Activated naive CD8-positive, alpha-beta T cell treated with anti-CD3 and anti-CD28 coated beads for 36 hours (primary cell): ENCODE measurements at regions not wholly inside any gene's neighbourhood (a gene's known extent, or its start where the extent isn't known, plus 50 kb on each side); places are given as distances from the start of the nearest gene placed in this dataset.
"Not testable (repeated sequence)": the region's sequence is repeated elsewhere in the genome, so short reads cannot be mapped to it uniquely, and the experiment has no call there.

ENCODE experiments used
- DNase-seq: peaks from one replicate; pipeline ENCODE4 v3.0.0; 2021
- H3K27ac Mint-ChIP-seq: one replicate; pipeline ENCODE4 v1.8.0; 2022; ENCODE audit warnings: mild to moderate bottlenecking, moderate library complexity, mixed read lengths
- H3K27me3 Mint-ChIP-seq: one replicate; pipeline ENCODE4 v1.8.0; 2022; ENCODE audit warnings: mild to moderate bottlenecking, mixed read lengths
- H3K36me3 Mint-ChIP-seq: one replicate; pipeline ENCODE4 v1.8.0; 2021; ENCODE audit warnings: mild to moderate bottlenecking, mixed read lengths
- H3K4me1 Mint-ChIP-seq: one replicate; pipeline ENCODE4 v1.8.0; 2021; ENCODE audit warnings: mixed read lengths
- H3K4me3 Mint-ChIP-seq: one replicate; pipeline ENCODE4 v1.8.0; 2022; ENCODE audit warnings: mild to moderate bottlenecking, moderate library complexity, mixed read lengths
- H3K9me3 Mint-ChIP-seq: one replicate; pipeline ENCODE4 v1.8.0; 2022; ENCODE audit warnings: mixed read lengths

DNA sequence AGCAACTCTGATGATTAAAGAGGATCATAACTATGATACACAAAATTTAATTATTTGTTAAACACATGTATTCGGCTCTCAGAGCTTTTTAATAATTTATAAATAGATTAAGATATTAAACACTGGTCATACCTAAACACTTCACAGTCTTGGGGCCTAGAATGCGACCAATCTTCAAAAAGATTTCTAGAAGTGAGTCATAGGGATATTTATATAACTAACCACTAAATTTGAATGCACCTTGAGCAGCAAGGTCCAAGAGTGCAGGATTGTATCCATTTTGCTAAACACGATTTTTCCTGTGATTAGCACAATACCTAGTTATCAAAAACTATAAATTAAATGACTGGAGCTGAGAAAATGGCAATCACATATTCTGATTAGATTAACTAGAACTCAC lies 709.3 kb downstream of the EPHA7 start:
- Mint-ChIP-seq H3K27me3 (no peaks in the 10 kb centered on the region), H3K36me3 (no peaks in the 10 kb centered on the region), H3K27ac (no peak overlapping the region), H3K4me3 (no peak overlapping the region), H3K4me1 (no peaks in the 10 kb centered on the region), H3K9me3 (peaks cover 3% of the 10 kb centered on the region)
- no peak for DNase-seq

DNA sequence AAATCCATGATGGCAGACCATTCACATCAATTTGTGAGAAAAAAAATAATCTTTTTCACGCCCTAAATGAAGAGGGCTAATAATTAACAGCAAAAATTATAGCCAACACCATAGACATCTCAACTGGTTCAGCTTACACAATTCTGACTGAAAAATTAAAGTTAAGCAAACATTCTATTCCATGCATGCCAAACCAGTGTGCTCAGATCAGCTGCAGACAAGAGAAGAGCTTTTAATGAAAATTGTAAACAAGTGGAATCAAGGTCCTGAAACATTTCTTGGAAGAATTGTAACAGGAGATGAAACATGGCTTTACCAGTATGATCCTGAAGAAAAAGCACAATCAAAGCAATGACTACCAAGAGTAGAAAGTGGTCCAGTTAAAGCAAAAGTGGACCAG lies 710.4 kb downstream of the EPHA7 start:
- no peak for DNase-seq
- Mint-ChIP-seq H3K4me3 (no peak overlapping the region), H3K27me3 (no peaks in the 10 kb centered on the region), H3K27ac (no peak overlapping the region), H3K4me1 (no peaks in the 10 kb centered on the region), H3K36me3 (no peaks in the 10 kb centered on the region), H3K9me3 (peaks cover 3% of the 10 kb centered on the region)

DNA sequence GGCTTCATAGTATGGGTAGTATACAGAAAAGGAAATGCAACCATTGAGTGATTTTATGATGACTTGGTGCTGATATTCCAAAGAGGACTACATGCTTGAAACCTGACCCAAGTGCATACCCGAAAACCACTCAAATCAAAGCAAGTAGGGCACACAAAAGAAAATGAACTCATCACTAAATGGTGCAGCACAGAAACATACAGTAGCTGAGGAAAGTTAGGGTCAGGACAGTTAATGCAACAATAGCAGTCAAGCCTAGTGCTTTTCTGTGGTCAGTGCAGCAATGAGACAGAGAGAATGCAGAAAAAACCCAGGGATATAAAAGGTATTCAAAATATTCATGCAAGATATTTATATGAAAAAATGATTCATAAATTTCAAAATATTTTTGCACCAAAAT lies 711.1 kb downstream of the EPHA7 start:
- H3K36me3 Mint-ChIP-seq: no peaks in the 10 kb centered on the region
- no peaks in the 10 kb centered on the region for H3K27me3 Mint-ChIP-seq
- no peak overlapping the region for H3K4me3 Mint-ChIP-seq
- no peak overlapping the region for H3K27ac Mint-ChIP-seq
- no peak for DNase-seq
- H3K4me1 Mint-ChIP-seq: no peaks in the 10 kb centered on the region
- H3K9me3 Mint-ChIP-seq: peaks cover 2% of the 10 kb centered on the region

DNA sequence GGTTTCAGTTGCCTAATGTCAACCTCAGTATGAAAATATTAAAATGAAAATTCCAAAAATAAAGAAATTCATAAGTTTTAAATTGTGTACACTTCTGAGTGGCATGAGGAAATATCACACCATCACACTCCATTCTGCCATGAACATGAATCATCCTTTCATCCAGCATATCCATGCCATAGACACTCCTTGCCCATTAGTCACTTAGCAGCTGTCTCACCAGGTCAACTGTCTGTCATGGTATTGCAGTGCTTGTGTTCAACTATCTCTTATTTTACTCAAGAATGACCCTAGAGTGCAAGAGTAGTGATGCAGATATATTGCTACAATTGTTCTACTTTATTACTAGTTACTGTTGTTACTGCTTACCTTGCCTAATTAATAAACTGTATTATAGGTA lies 712.4 kb downstream of the EPHA7 start:
- no peaks in the 10 kb centered on the region for H3K36me3 Mint-ChIP-seq
- DNase-seq: no peak
- no peak overlapping the region for H3K27ac Mint-ChIP-seq
- H3K4me1 Mint-ChIP-seq: no peaks in the 10 kb centered on the region
- no peak overlapping the region for H3K4me3 Mint-ChIP-seq
- no peaks in the 10 kb centered on the region for H3K27me3 Mint-ChIP-seq
- H3K9me3 Mint-ChIP-seq: no peaks in the 10 kb centered on the region

DNA sequence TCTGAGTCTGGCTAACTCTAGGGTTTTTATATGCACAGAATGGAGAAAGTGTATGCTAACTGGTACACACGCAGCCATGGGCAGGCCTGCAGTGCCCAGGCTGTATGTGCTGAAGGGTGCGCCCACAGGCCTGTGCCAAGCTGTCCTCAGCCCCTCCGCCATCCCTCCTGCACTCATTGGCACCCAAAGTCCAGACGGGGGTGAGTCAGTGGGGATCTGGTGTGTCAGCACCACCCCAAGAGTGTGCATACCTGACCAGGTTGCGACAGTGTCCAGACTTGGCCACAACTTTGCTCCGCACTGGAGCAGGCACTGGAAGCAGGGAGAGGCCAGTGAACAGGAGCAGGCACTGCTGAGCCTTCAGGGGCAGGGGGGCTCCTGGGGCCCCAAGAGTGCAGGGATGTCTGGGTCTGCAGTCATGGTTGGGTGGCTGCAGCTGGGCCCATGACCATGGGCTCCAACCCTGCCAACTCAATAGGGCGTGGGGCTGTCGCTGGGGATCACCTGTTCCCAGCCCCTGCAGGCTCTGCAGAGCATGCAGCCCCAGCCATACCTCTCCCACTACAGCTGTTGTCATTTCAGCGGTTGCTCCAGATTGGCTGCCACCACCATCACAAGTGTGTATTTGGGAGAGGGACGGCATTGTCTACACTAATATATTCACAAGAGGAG lies 717.8 kb downstream of the EPHA7 start:
- Mint-ChIP-seq H3K9me3 (no peaks in the 10 kb centered on the region), H3K27me3 (no peaks in the 10 kb centered on the region), H3K27ac (no peak overlapping the region), H3K36me3 (no peaks in the 10 kb centered on the region), H3K4me1 (no peaks in the 10 kb centered on the region), H3K4me3 (no peak overlapping the region)
- DNase-seq: no peak

DNA sequence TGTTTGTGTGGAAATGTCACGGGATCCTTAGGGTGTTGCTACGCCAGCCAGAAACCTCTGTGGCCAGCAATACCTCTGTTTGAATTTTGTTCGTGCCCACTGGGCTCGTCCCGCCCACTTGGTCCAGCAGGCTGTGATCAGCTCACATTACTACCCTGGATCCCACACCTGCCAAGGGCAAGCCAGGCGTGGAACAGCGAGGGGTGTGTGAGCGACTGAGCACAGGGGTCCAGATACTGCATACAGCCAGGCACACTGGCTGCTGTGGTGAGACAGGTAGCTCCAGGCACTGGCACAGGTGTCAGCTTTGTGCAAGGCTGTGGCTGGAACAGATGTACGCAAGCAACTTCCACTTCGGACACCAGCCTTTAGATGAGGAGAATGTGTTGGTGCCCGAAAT lies 718.9 kb downstream of the EPHA7 start:
- Mint-ChIP-seq H3K36me3 (no peaks in the 10 kb centered on the region), H3K4me1 (no peaks in the 10 kb centered on the region), H3K27me3 (no peaks in the 10 kb centered on the region), H3K27ac (no peak overlapping the region), H3K4me3 (no peak overlapping the region), H3K9me3 (no peaks in the 10 kb centered on the region)
- no peak for DNase-seq

DNA sequence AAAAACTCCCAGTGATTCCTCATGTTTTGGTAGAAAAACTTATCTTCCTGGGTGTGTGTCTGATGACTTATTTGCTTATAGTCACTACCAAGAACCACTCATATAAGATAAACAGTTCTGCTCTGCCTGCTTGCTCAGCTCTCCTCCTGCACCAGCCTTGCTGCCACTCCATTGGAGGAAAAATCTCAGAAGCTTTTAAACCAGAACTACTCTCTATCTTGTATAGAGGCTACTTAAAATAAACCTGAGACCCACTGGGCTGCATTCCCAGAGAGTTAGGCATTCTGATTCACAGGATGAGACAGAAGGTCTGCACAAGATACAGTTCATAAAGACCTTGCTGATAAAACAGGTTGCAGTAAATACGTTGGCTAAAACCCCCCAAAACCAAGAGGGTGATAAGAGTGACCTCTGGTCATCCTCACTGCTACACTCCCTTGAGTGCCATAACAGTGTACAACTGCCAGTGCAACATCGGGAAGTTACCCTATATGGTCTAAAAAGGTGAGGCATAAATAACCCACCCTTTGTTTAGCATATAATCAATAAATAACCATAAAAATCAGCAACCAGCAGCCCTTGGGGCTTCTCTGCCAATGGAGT lies 728.3 kb downstream of the EPHA7 start:
- H3K4me3 Mint-ChIP-seq: no peak overlapping the region
- peaks cover 1% of the 10 kb centered on the region for H3K9me3 Mint-ChIP-seq
- H3K27ac Mint-ChIP-seq: no peak overlapping the region
- H3K36me3 Mint-ChIP-seq: no peaks in the 10 kb centered on the region
- H3K27me3 Mint-ChIP-seq: no peaks in the 10 kb centered on the region
- no peak for DNase-seq
- no peaks in the 10 kb centered on the region for H3K4me1 Mint-ChIP-seq

DNA sequence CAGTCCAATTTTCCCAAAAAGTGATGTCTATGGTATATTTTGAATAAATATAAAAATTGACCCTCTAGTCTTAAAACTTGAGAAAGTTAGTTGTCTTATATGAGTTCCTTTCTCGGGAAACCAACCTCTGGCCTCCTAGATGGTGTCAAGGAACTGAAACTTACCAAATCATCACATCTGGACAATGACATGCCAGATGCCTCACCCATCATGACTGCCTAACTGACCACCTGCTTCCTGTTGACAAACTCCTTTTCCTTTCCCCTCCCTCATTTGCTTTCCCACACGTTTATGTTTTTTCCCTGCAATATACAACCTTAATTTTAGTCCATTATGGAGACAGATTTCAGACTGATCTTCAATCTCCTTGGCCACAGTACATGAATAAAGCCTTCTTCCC lies 731.0 kb downstream of the EPHA7 start:
- no peaks in the 10 kb centered on the region for H3K4me1 Mint-ChIP-seq
- H3K9me3 Mint-ChIP-seq: peaks cover 2% of the 10 kb centered on the region
- H3K4me3 Mint-ChIP-seq: no peak overlapping the region
- no peaks in the 10 kb centered on the region for H3K36me3 Mint-ChIP-seq
- H3K27ac Mint-ChIP-seq: no peak overlapping the region
- DNase-seq: no peak
- H3K27me3 Mint-ChIP-seq: no peaks in the 10 kb centered on the region

DNA sequence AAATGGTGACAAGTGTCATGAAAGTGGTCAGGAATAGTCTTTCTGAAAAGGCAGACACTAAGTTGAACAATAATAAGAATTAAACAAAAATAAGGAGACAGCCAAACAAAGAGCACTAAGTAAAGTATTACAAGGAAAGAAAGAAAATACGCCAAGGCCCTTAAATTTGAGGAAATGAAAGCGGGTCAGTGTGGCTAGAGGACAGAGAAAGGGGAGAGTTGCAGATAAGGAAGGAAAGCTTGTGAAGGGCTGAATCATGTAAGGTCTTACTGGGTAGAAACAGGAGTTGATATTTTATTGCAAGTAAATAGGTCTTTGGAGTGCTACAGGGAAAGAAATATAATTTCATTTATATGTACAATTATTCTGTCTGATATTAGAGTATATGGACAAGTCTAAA lies 732.1 kb downstream of the EPHA7 start:
- H3K9me3 Mint-ChIP-seq: peaks cover 2% of the 10 kb centered on the region
- H3K27me3 Mint-ChIP-seq: no peaks in the 10 kb centered on the region
- no peaks in the 10 kb centered on the region for H3K36me3 Mint-ChIP-seq
- no peak for DNase-seq
- no peaks in the 10 kb centered on the region for H3K4me1 Mint-ChIP-seq
- H3K27ac Mint-ChIP-seq: no peak overlapping the region
- no peak overlapping the region for H3K4me3 Mint-ChIP-seq

DNA sequence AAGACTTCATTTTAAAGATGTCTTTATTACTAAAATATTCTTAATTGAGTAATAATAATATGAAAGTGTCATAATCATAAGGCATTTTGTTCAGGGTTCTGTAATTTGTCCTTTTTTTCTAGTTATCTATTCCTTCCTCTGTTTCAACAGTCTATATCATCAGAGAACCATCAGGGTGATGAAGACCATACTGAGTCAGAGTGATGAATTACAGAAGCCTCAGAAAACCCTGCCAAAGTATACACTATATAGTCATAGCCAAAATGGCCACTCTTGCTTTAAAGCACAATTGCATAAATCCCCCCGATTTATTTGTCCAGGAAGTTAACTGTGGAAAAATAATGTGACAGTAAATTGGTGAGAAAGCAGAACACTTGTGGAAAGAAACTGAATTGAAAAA lies 735.0 kb downstream of the EPHA7 start:
- Mint-ChIP-seq H3K27me3 (no peaks in the 10 kb centered on the region), H3K27ac (no peak overlapping the region), H3K9me3 (peaks cover 2% of the 10 kb centered on the region), H3K4me3 (no peak overlapping the region), H3K36me3 (no peaks in the 10 kb centered on the region), H3K4me1 (no peaks in the 10 kb centered on the region)
- no peak for DNase-seq

DNA sequence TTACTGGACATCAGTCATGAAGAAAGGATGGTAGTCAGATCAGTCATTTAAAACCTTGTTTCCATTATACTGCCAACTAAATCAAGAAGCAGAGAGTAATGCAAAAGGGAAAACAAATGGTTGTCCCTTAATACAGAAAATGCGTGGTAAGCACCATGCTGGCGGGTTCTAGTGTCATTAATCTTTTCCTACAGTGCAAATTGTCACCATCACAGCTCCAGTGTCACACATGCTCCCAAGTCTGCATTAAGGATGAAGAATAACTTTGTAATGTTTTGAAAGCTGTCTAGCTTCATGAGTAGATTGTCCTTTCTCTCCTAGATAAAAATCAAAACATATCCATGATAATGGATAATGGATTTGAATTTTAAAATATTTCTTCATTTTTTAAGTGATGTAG lies 735.6 kb downstream of the EPHA7 start:
- Mint-ChIP-seq H3K9me3 (peaks cover 2% of the 10 kb centered on the region), H3K36me3 (no peaks in the 10 kb centered on the region), H3K27me3 (no peaks in the 10 kb centered on the region), H3K27ac (no peak overlapping the region), H3K4me3 (no peak overlapping the region), H3K4me1 (no peaks in the 10 kb centered on the region)
- no peak for DNase-seq

DNA sequence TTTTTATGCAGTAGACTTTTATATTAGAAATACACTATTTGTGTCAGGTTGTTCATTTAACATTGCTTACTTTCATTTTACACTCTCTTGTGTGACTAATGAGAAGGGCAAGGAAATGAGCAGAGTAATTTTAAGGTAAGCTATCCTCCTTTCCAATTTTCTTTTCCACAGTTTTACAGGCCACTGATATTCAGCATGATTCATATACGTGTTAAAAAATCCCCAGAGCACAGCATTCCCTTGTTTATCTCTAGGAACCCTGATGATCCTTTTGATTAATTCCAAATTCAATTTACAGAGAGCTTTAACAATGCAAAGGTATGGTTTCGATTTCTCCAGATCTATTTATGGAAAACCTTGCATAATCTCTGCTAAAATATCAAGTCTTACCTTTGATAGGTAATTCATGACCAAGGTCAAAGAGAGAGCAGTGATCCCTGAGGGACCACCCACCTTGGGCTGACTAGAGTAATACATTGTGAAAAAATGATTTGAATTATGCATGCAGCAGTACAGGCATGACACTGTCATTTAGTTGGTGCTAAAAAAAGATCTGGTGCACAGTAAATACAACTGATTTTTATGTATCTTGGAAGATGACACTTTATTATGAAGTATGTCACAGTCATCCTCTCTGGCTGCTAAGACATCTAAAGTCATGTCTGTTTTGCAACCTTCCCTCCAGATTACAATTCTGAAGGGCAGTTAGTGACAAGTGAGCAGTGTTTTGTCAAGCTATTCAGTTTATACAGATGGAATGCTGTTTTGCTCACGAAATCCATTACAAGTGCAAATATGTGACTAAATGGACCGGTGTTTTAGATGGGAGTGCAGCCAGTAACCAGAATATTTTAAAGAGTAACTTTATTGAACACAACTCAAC lies 736.6 kb downstream of the EPHA7 start:
- Mint-ChIP-seq H3K4me1 (no peaks in the 10 kb centered on the region), H3K27ac (no peak overlapping the region), H3K27me3 (no peaks in the 10 kb centered on the region), H3K36me3 (no peaks in the 10 kb centered on the region), H3K4me3 (no peak overlapping the region), H3K9me3 (peaks cover 1% of the 10 kb centered on the region)
- no peak for DNase-seq

DNA sequence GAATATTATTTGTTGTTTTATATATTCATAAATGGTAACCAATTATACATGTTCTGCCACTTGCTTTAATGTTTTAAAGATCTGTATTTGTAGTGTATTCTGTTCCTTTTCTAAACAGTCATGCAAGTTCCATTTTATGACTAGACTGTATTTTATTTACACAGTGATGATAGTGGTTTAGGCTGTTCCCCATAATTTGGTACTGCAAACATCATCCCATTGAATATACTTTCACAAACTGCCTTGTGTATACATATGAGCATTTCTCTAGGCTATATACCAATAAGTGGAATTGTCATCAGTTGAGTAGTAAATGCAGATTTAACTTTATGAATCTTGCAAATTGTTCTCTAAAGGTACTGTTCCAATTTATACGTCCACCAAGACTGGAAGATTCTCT lies 738.0 kb downstream of the EPHA7 start:
- H3K36me3 Mint-ChIP-seq: no peaks in the 10 kb centered on the region
- no peak for DNase-seq
- H3K27me3 Mint-ChIP-seq: no peaks in the 10 kb centered on the region
- H3K4me3 Mint-ChIP-seq: no peak overlapping the region
- no peaks in the 10 kb centered on the region for H3K4me1 Mint-ChIP-seq
- peaks cover 1% of the 10 kb centered on the region for H3K9me3 Mint-ChIP-seq
- no peak overlapping the region for H3K27ac Mint-ChIP-seq

DNA sequence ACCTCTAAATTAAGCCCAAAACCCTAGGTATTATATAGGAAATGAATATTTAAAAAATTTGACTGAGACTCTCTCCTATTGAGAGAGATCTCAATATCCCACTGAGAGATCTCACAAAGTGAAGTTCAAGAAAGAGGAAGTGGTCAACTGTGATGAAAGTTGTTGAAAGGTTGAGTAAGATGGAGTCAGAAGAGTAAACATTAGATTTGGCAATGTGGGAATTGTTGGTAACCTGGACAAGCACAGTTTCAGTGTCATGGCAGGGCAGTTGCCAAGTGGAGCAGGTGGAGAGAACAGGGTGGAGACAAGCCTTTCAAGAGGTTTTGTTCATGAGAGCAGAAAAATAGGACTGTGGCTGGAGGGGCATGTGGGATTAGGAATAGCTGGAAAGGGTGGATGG lies 747.9 kb downstream of the EPHA7 start:
- not testable (repeated sequence) for H3K27ac Mint-ChIP-seq, DNase-seq, H3K4me3 Mint-ChIP-seq, H3K27me3 Mint-ChIP-seq, H3K4me1 Mint-ChIP-seq, H3K9me3 Mint-ChIP-seq, H3K36me3 Mint-ChIP-seq

DNA sequence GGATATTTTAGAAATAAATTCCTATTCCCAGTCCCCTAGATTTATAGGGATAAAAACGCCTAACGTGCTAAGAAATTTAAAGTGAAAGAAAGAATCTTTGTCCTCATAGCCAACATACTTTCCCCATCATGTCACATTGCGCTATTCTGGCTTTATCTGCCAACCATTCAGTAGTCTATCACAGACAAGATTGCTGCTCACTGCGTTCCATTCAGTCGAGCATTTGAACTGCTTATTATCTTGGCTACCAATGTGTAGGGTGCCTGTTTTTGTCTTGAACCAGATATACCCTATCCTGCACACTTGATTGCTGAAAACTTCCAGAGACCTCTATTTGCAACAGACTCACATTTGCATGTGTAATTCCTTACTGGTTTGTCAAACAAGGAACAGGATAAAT lies 751.5 kb downstream of the EPHA7 start:
- Mint-ChIP-seq H3K27ac (no peak overlapping the region), H3K36me3 (no peaks in the 10 kb centered on the region), H3K4me1 (no peaks in the 10 kb centered on the region), H3K4me3 (no peak overlapping the region), H3K27me3 (no peaks in the 10 kb centered on the region), H3K9me3 (no peaks in the 10 kb centered on the region)
- no peak for DNase-seq
